ENCODE measurements at regions not wholly inside any gene's neighbourhood (a gene's known extent, or its start where the extent isn't known, plus 50 kb on each side); places are given as distances from the start of the nearest gene placed in this dataset.
"Not testable (repeated sequence)": the region's sequence is repeated elsewhere in the genome, so short reads cannot be mapped to it uniquely, and the experiment has no call there.

- DNase-seq = no peak
These were observed 423.6 kb upstream of the MDFIC2 start for GRCh38 chr3:70736009-70736408.

- no peak for DNase-seq
These were observed 422.3 kb upstream of the MDFIC2 start for GRCh38 chr3:70734756-70735155.

GRCh38 chr3:70731046-70731445, 418.6 kb upstream of the MDFIC2 start:
- DNase-seq = no peak

GRCh38 chr3:70729845-70730244, 417.4 kb upstream of the MDFIC2 start:
- no peak for DNase-seq

- no peak for DNase-seq
These were observed 415.9 kb upstream of the MDFIC2 start for GRCh38 chr3:70728311-70728710.

- DNase-seq = no peak
These were observed 414.5 kb upstream of the MDFIC2 start for GRCh38 chr3:70726961-70727360.

- no peak for DNase-seq
These were observed 413.9 kb upstream of the MDFIC2 start for GRCh38 chr3:70726096-70726938.

GRCh38 chr3:70722018-70722417, 409.6 kb upstream of the MDFIC2 start:
- no peak for DNase-seq

- DNase-seq = no peak
These were observed 404.4 kb upstream of the MDFIC2 start for GRCh38 chr3:70716832-70717231.

GRCh38 chr3:70712449-70713082, 400.1 kb upstream of the MDFIC2 start:
- DNase-seq = no peak

GRCh38 chr3:70703305-70704102, 391.1 kb upstream of the MDFIC2 start:
- DNase-seq = no peak

GRCh38 chr3:70702132-70702531, 389.7 kb upstream of the MDFIC2 start:
- DNase-seq = no peak

- DNase-seq = no peak
These were observed 372.3 kb upstream of the MDFIC2 start for GRCh38 chr3:70684701-70685100.

- DNase-seq = not testable (repeated sequence)
These were observed 363.4 kb upstream of the MDFIC2 start for GRCh38 chr3:70675810-70676209.

- DNase-seq = no peak
These were observed 346.3 kb upstream of the MDFIC2 start for GRCh38 chr3:70658513-70659310.

- DNase-seq = no peak
These were observed 345.0 kb upstream of the MDFIC2 start for GRCh38 chr3:70657454-70657853.

GRCh38 chr3:70647823-70648222, 335.4 kb upstream of the MDFIC2 start:
- DNase-seq = no peak

GRCh38 chr3:70647094-70647493, 334.7 kb upstream of the MDFIC2 start:
- no peak for DNase-seq

- no peak for DNase-seq
These were observed 334.2 kb upstream of the MDFIC2 start for GRCh38 chr3:70646635-70647034.

GRCh38 chr3:70640481-70640880, 328.0 kb upstream of the MDFIC2 start:
- no peak for DNase-seq

GRCh38 chr3:70635301-70635700, 322.9 kb upstream of the MDFIC2 start:
- no peak for DNase-seq

- no peak for DNase-seq
These were observed 319.4 kb upstream of the MDFIC2 start for GRCh38 chr3:70631716-70632307.

Data from NCI-H1105 treated with DMSO at 0.1 percent for 48 hours (cell line).